ENCODE measurements at regions not wholly inside any gene's neighbourhood (a gene's known extent, or its start where the extent isn't known, plus 50 kb on each side); places are given as distances from the start of the nearest gene placed in this dataset.

DNA sequence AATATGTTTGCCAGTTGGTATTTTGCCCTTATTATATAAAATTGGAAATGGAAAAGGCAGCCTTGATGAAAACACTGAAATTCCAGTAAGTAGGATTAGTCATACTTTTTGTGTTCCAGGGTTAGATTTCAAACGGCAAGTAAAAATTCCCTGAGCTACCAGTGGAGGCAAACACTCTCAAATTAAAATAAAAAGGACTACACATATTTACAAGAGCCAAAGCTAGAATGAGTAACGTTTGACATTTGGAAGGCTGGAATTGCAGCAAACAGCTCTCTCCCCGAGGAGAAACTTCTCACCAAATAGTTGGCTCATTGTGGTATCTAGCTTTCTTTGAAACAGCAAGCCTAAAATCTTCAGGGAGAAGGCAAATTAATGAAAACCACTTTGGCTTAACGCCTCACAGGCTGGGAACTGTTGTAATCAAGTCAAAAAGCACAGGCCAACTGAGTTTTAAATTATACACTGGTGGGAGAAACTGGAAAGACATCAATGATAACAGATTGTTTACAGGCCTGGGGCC, 288.4 kb downstream of the SNX13 start:
- DNase-seq (ENCODE audit: low spot score), result peak; percentile 67

DNA sequence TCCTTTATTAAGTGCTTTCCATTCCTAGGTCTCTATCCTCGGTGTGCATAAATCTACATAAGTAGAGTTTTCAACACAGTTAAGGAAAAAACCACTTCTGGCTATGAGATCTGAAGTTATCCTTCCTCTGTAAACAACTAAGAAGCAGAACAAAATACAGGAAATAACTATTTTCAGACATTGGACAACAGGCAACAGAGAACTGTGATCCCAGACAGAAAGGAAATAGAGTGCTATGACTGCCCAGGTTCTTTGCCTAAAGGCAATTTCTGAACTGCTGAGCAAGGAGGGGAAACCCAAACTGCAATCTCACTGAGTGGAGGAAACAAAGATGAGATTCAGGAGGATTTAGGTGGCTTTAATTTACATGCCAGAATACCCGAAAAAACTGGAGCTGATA, 285.4 kb downstream of the SNX13 start:
- no peak for DNase-seq (ENCODE audit: low spot score)

DNA sequence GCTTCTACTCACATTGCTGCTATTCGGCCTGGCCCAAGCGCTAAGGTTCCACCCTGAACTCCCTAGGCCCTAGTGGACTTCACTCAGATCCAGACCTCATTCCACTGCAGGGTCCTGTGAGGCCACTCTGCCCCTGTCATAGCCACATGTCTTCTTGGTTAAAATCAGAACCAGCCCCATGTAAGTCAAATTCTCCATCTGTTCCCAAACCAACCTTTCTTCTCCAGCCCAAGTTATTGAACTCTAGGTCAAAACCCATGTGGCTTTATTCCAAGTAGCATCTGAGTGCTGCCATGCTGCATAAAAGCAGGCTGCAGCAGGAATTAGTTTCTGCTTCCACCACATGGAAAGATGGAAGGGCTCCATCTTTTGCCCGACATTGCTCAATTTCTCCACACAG, 281.2 kb downstream of the SNX13 start:
- DNase-seq (ENCODE audit: low spot score), result no peak

DNA sequence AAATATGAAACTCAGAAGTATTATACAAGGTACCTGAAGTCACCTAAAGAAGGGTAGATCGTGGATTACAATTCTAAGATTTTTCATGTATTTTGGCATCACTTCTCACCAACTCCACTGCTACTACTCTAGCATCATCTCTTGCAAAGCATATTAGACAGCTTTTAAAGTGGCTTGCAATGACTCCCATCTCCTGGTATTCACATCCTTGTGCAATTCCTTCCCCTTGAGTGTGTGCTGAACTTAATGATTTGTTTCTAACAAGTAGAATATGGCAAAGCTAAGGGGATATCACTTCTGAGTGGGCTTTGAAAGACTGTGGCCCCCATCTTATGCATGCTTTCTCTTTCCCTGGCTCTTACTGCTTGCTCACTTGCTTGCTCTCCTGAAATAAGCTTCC, 280.2 kb downstream of the SNX13 start:
- no peak for DNase-seq (ENCODE audit: low spot score)

DNA sequence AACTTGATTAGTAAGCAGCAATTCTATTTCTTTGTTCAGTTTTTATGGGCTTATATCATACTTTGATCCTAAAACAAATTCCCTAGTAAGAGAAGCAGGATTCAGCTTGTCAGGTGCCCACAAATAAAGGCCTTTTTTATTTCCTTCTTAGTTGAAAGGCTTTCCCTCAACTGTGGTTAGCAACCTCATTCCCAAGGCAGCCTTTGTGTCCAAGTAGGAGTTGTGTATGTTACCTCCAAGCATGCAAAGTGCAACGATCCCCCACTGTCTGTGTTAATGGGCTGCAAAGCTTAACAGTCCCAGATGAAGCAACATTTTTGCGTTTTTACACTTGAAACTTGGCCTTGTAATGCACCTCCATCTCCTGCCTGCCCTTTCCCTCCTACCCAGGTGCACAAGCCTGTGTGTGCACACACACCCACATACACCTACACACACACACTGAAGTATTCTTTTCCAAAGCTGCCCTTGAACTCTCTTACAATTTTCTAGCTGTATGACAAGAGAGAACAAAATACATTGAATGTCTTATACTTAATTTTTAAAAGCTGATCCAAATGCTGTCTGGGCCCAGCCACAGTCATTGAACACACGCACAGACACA, 278.2 kb downstream of the SNX13 start:
- no peak for DNase-seq (ENCODE audit: low spot score)

DNA sequence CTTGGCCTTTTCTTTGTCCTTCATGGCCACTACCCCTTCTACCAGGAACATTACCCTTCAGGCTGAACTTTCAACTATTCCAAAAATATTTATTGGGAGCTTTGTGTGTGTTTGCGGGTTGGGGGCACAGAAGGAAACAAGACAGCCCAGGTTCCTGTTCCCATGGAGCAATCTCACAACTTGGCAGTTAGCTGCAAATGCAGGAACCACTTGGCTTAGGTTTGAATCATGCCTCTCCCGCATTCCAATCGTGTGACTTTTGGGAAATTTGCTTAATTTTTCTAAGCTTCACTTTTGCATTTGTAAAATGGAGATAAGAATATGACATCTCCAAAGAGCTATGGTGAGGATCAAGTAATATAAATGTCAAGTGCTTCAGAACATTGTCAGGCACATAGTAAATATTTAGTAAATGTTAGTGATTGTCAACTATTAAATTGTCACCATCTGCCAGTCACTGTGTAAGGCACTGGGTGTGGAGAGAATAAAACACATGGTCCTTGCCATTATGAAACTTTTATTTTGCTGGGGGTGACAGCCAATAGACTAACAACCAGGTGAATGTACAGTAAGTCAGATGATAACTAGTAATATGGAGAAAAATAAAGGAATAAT, 277.1 kb downstream of the SNX13 start:
- no peak for DNase-seq (ENCODE audit: low spot score)

DNA sequence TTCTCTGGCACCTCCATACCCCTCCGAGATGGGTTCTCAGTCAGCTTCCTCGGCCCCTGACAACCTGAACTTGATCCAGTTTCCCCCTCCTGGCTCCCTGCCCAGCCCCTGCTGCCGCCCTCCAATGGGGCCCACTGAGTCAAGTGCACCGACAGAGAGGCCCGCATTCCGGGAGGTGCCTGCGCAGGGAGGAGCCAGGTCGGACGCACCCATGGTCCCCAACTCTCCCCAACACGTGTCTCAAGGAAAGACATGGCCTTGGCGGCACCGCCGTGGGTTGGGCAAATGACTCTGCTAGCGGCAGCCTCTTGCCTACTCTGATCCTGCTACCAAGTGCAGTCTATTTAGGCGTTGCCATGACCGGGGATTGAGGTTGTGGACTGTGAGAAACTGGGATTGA, 275.3 kb downstream of the SNX13 start:
- DNase-seq (ENCODE audit: low spot score), result no peak

DNA sequence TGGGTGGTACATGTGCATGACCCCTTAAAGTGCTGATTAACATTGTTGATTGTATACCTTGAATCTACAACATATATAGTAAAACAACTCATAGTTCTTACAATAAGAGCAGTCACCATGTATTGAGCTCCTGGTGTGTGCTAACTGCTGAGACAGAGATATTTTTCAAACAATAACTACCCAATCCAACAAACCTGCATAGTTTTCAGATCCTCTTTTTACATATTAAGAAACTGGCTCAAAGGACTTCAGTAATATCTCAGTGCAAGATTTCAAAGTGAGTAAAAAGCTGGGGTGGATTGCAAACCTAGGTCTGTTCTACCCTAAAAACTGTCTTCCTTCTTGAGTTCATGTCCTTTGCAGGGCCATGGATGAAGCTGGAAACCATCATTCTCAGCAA, 272.2 kb downstream of the SNX13 start:
- no peak for DNase-seq (ENCODE audit: low spot score)

DNA sequence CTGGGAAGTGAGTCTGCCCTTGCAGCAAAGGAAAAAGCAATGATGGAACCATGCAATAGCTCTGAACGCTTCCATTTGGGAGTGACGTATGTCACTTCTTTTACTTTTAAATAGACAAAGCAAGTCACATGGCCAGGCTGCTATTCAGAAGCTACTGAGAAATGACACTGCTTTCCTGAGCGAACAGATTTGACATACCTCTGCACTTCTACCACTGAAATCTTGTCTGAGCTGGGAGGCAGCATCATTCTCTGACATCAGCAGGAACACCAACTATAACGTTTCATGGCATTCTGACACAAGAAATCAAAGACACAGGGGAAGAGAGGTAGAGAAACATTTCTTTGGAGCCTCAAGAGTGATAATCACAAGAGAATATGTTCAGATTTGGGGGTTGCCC, 271.1 kb downstream of the SNX13 start:
- no peak for DNase-seq (ENCODE audit: low spot score)

DNA sequence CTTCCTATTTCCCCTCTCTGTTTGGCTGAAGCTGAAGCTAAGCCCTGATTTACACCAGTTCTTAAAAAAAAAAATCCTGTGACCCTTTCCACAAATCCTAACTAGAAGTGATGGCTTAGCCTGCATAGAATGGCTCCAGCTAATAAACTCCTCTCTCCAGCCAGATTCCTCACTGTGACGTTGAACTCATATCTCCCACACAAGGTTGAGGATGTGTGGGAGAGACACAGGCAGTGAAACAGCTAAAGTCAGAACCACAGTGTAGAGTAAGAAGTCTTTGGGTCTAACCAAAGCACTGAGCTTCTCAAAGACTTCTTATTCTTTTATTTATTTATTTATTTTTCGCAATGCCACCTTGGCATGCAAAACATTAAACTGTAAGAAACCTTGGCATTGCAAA, 268.3 kb downstream of the SNX13 start:
- no peak for DNase-seq (ENCODE audit: low spot score)

DNA sequence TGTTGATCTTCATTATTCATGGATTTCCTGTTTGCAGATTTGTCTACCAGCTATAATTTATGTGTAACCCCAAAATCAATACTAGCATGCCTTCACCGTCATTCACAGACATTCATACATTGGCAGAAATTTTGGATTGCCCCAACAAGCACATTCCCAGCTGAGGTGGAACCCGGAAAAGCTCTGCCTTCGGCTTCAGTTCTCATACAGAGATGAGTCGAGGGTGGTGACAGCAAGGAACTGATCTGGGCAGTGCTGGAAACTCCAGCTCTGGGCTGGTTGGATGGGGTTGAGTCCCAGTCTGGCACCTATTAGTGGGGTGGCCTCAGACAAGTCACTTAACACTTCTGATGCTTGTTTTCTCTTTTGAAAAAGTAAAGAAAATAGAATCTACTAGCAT, 267.5 kb downstream of the SNX13 start:
- no peak for DNase-seq (ENCODE audit: low spot score)

DNA sequence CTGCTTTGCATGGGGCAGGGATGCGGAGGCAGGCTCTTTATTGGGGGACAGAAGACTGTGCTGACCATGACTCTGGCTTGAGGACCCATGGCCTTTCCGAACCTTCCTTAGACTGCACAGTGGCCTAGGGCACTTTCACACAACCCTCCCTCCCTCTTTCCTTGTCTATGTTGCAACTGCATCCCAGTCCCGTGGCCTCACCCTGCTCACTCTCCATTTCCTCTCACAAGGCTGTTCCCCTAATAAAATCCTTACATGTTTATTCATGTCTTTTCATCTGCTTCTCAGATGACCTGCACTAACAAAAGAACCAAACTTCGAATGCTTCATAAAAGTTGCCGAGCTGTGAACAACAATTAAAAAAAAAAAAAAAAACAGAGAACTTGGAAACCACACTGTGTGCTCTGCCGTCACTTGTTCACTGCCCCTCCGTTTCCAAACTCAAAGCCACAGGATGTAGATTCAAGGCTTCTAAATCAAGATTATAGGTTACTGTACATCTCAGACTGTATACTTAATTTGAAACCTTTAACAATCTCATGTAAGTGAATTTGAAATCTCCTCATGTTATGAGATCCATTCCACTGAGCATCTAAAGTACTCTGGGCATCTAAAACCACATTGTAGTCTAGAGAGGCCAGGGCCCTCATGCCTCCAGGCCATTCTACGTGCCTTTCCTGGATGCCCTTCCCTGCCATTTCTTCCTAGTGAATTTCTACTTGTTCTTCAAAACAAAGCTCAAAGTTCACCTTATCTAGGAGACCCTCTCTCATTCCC, 265.9 kb downstream of the SNX13 start:
- no peak for DNase-seq (ENCODE audit: low spot score)

DNA sequence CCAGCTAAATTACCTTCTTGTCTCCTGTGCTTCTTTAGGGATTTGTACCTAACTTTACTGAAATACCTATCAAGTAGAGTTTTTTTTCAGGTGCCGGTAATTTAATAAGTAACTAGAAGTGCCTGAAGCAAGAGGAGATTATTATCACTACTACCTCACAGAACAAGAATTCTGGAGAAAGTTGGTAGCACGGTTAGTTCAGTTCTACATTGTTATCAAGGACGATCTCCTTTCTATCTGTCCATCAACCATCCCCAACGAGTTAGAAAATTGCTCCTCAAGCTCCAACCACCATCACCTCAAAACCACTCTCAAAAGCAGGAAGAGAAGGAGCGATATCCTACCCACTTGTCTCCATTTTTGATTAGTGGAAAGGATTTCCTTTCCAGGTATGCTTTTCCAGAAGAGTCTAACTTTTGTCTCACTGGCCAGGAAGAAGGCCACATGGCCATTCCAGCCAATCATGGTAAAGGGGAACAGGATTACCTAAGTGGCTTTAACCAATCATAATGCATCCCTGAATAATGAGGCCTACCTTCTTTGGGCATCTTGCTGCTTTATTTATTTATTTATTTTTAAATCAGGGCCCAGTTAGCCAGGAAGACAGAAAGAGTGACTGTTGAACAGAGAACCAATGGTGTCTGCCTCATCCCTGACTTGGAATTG, 265.2 kb downstream of the SNX13 start:
- no peak for DNase-seq (ENCODE audit: low spot score)

DNA sequence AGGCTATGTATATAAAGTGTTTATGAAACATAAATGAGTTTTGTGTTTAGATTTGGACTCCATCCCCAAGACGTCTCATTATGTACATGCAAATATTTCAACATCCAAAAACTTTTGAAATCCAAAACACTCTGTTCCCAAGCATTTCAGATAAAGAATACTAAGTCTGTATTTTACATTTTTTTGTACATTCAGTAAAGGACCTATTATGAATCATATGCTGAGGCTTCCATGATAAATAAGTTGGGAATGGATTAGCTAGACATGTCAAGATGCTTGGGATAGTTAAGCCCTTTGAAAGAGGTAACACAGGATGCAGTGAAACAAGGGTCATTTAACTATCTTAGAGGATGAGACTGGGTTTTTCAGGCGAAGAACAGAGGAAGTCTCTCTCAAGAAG, 262.9 kb downstream of the SNX13 start:
- no peak for DNase-seq (ENCODE audit: low spot score)

DNA sequence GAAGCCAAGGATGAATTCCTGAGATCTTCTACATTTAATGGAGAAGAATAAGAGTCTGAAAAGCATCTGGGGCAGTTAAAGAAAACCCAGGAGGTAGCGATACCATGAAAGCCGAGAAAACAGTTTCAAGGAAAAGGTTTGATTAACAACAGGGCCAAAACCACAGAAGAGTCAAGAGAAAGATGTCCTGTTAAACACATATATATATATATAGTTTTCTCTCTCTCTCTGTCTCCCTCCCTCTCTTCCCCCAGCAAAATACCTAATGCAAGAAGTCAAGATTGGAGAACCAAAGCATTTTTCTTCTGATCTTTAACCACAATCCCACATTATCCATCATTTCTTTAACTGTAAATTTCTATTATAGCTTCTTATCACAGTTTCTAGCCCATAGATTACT, 261.4 kb downstream of the SNX13 start:
- DNase-seq (ENCODE audit: low spot score), result no peak

DNA sequence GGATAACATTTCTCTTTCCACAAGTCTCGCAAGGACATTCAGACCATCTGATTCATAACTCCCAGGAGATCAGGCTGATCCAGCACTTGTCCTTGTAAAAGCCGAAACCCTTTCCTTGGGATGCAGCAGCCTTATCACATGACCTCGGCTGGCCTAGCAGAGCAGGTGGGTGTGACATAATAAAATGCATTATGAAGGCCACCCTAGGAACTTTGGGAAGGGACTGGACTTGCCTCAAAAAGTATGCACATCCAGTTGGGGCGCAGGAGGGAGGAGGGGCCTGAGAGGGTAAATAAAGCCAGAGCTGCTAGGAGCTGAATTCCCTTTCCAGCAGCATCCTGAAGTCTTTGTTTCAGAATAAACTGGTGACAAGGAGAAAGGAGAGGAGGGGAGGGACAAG, 260.8 kb downstream of the SNX13 start:
- DNase-seq (ENCODE audit: low spot score), result no peak

DNA sequence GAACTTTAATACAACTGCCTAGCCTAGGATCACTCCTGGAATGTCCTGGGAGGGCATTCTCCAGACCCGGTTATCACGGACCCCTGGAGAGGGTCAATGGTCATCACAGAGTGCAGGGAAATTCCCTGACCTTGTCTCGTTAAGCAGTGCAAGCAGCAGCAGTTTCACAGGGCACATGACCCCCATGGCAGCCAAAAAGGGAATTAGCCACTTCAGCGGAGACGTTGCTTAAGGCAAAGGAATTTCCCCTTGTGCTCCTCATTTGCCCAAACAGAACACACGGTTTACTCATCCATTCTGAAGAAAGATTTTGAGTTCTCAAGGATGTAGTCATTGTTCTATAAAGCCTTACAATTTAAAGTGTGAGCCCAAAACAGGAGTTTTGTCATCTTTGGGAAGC, 260.3 kb downstream of the SNX13 start:
- DNase-seq (ENCODE audit: low spot score), result no peak

DNA sequence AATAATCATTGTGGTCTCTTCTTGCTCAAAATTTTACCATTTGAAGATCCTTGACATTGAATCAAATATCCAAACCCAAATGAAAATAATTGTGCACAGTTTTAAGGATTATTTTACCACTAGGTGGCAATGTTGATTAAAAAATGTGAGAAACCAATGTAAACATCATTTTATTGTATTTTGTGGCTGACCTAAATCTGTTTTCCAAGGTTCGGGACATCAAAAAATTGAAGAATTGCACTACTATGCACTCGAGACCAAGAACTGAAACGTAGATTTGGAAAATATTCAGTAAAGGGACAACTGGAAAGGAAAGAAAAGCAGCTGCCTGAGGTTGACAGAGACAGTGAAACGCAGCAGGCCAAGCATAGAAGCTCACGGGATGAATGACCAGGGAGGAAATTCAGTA, 259.3 kb downstream of the SNX13 start:
- DNase-seq (ENCODE audit: low spot score), result no peak

DNA sequence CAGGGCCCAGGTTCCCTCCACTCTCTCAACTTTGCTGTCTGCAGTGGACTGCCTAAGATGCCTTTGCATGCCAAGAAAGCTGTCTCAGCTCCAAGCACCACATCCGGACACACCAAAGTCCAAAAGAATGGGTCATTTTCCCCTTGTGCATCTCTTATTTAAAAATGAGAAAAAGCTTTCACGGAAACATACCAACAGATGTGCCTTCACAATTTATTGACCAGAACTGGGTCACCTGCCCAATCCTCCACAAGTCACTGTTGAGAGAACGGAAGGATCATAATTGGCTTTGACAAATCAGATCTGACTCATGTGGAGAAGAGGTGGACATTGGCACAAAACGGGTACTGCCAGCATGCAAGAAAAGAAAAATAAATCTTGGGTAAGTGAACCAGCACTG, 258.3 kb downstream of the SNX13 start:
- DNase-seq (ENCODE audit: low spot score), result no peak

DNA sequence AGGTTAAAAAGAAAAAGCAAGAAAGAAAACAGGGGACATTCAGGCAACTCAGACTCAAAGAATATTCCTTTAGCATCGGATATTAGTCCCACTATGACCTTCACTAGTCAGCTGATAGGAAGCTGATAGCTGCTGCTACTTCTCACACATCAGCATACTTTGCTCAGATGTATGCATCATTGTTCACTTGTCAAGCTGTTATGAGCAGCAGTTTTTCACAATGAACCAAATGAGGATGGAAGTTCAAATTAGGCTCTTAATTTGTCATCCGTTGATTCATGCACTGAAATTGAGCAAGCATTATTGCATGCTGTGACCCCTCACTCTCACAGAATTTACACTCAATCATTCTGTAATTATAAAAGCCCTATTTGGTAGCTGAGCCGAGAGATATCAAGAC, 257.7 kb downstream of the SNX13 start:
- no peak for DNase-seq (ENCODE audit: low spot score)

DNA sequence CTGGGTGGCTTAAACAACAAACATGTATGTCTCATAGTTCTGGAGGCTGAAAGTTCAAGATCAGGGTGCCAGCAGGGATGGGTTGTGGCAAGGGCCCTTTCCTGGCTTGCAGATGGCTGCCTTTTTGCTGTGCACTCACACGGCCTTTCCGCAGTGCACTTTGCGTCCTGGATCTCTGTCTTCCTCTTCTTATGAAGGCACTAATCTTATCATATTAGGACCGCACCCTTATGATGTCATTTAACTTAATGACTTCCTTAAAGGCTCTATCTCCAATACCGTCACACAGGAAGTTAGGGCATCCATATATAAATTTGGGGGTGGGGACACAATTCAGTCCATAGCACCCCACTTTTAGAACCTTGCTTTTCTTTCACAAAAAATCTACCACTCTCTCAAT, 255.2 kb downstream of the SNX13 start:
- DNase-seq (ENCODE audit: low spot score), result no peak

DNA sequence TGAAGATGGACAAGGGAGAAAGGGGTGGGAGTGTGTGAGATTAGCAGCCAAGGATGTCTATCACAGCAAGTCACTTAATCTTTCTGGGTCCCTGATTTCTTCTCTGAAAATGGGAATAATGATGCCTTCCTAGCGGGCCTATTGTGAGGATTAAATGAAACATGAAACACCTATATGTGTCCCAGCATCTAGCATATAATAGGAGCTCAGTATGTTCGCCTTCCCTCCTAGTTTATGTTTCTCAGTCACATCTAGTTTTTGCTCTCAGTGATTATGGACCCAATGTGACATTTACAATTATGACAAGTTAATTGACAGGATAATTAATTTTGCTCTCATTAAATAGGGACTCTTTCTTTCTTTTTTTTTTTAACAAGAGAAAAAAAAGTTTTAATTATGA, 252.9 kb downstream of the SNX13 start:
- no peak for DNase-seq (ENCODE audit: low spot score)

DNA sequence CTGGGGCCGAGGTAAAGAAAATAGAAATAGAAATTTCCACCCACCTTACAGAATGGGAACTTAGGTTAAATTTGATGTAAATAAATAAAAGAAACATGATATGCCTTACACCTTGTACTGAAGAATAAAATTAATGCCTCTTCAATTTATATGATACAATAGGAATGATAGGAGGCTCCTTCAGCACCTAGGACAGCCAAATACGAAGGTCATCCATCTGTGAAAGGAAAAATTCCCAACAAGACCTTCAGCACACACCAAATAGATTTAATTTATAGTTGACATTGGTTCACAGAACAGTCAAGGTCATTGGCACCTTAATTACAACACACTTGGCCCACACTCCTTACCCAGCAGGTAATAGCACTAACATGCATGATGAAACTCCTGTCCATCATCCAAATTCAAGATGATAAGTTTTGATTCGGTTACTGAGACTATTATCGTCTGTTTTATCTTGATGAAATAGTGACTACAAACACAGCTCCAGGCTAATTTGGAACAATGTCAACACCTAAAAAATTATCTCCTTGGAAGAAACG, 250.9 kb downstream of the SNX13 start:
- DNase-seq (ENCODE audit: low spot score), result no peak
